GM21447 (cell line): ENCODE measurements at regions not wholly inside any gene's neighbourhood (a gene's known extent, or its start where the extent isn't known, plus 50 kb on each side); places are given as distances from the start of the nearest gene placed in this dataset.

Experiments
- ATAC-seq: cut with Tn5 transposase; IDR thresholded peaks from one replicate; pipeline ENCODE4 v1.9.1; 2021; ENCODE audit not compliant: unreplicated experiment

DNA sequence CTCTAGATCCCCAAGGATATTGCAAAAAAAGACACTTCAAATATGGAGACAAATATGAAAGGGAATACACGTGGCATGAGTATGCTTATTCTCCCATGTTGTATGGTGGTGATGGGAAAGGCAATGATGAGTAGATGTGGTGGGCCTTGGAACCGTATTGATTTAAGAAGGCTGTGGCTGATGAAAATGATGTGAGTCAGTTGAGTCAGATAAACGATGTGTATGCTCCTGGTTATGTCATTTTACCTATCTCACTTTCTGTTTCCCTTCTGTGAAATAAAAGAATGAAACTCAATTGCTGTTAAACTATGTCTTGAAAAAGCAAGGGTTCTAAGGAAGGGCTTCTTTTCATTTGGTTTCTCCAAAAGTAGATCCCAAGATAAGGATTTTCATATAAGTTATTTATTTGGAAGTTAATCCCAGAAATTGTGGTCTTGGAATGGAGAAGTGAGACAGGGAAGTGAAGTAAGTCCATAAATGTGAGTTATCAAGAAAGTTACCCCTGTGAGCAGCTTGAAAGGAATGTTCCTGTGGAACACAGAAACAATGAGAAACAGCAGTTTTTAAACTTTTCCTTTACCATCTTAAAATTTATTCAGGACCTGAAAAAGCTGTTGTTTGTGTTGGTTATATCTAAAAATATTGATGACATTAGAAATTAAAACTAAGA is 292.0 kb downstream of the DUSP10 start:
- no peak for ATAC-seq

DNA sequence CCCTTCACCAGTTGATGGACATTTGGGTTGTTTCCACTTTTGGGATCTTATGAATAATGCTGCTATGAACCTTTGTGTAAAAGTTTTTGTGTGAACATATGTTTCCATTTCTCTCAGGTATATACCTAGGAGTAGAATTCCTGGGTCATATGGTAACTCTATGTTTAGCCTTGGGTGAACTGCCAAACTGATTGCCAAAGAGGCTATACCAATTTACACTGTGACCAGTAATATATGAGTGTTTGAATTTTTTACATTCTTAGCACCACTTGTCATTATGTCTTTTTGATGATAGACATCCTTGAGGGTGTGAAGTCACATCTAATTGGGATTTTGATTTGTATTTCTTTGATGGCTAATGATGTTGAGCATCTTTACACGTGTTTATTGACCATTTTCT is 290.1 kb downstream of the DUSP10 start:
- ATAC-seq: no peak

DNA sequence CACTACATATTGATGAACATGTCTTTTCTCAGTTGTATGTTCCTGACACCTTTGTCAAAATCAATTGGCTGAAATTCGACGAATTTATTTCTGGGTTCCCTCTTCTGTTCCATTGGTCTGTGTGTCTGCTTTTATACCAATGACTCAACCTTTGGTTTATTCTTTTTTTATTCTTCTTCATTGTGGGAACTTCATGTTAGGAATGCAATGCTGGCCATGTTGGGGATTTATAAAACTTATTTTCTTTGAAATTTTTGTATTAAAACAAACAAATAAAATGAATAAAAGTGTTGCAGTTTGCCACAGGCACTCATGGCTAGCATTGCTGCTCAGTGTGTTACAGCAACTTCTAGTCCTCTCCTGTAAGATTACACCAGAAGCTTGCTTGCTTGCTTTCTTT is 287.8 kb downstream of the DUSP10 start:
- ATAC-seq: no peak

DNA sequence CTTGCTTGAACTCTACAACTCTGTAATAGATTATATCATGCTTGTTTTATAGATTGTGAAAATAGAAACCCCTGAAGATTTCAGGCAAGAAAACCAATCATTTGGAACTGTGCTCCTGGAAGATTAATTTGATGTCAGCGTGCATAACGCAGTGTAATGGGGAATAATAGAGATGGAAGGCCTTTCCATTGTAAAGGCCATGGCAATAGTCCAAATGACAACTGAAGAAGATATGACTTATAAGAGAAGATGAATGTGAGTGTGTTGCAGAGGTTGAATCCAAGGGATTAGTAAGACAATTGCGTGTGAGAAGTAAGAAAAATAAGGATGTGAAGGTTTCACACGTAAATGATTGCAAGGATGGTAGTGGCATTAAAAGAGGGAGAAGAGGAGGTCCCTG is 285.0 kb downstream of the DUSP10 start:
- ATAC-seq: no peak

GRCh38 chr1:221457685-221458446 is 284.0 kb downstream of the DUSP10 start:
- ATAC-seq: no peak

DNA sequence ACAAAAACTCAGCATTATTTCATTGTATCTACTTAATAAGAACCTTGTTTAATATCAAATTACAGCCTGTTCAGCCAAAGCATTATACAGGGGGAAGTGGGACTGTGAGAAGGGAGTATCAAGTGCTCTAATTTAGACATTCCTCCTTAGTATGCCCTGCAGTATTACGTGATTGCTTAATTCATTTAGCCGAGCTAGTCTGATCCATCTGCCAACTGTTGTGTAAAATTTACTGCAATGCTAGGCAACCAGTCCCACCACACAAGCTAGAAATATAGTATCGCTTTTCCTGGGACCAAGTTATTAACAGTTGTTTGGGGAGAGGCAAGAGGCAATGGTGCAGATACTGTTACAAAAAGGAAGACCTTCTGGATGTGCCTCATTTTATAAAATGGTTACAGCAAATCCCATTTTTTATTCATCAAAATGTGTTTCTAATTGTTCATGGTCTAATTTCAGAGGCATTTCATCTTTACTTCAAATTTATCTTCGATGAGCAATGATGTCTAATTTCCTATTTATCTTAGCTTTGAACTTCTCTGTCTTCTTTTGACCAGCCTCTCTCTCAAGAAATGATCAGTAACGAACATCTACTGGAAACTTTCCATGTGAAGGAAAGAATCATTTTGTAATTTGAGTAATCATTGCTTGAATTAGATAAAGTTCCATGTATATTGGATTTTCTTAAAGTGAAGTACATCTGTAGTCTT is 283.3 kb downstream of the DUSP10 start:
- no peak for ATAC-seq

GRCh38 chr1:221459558-221459957 is 282.3 kb downstream of the DUSP10 start:
- no peak for ATAC-seq

DNA sequence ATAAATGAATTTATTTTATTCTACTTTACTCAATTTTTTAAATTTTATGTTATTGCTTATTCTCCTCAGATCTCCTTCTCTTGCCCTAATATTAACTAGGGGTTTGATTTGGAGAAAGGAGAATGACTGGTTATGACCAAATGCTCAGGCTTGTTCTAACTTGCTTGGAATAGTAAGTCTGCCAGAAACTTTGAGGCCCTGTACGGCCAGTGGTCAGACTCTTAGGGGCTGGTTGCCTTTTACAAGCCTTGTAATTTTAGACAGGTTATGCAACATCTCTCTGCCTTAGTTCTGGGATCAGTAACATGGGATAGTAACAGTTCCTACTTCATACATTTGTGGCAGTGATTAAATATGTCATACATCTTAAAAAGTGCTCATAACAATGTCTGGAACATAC is 279.5 kb downstream of the DUSP10 start:
- no peak for ATAC-seq

GRCh38 chr1:221468546-221468945 is 273.3 kb downstream of the DUSP10 start:
- no peak for ATAC-seq

- ATAC-seq: no peak
Observed at GRCh38 chr1:221469476-221469875, 272.4 kb downstream of the DUSP10 start.

- no peak for ATAC-seq
Observed at GRCh38 chr1:221470000-221470698, 271.7 kb downstream of the DUSP10 start.

GRCh38 chr1:221473411-221473810 is 268.5 kb downstream of the DUSP10 start:
- no peak for ATAC-seq

DNA sequence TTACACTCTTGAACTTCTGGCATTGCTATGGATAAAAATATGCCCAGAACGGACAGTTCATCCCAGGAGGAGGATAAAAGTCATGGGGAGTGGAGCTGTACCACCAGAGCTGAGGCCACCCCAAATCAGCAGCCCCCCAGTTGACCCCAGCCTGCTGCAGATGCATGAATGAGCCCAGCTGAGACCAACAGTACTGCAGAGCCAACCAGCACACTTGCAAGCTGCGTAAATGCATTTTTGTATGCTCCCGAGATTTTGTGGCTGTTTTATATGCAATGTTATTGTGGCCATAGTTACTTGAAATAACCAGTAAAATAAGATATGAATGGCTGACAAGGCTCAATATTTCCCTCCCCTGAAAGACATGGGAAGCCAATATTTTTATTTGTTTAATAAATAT is 264.6 kb downstream of the DUSP10 start:
- no peak for ATAC-seq

DNA sequence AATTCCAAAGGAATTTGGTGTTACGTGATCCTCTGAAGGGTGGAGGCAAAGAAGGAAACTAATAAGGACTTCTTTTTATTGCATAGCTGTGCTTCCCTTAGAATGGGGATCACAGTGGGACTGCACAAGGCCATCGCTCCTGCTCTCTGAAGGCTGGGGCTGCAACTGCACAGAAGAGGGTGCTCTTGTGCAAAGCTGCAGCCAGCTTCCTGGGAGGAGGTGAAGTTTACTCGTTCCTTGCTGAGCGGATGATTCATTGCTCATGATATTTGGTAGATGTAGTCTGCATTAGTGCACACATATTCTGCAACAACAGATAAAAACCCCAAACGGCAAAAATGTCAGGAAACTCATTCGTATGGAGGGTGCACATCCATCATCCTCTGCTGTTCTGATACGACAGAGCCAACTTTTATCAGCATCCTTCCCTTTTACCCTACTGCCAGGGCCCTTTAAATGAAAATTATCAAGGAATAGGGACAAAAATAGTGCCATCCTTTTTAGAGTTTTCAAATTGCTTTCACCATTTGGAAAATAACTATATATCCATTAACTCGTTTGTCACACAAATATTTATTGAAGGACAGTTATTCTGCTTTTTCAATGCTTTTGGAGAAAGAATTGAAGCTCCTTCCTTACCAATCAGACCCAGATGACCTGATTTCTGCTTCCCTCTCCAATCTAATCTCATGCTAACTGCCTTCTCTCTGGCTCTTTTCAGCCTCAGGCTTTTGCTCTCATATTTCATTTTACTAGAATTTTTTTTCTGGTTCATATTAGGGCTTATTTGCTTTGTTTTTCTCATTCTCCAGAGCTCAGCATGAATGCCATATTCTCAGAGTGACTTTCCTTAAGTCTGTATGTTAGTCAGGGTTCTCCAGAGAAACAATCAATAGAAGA is 263.6 kb downstream of the DUSP10 start:
- ATAC-seq: peak; percentile 86

DNA sequence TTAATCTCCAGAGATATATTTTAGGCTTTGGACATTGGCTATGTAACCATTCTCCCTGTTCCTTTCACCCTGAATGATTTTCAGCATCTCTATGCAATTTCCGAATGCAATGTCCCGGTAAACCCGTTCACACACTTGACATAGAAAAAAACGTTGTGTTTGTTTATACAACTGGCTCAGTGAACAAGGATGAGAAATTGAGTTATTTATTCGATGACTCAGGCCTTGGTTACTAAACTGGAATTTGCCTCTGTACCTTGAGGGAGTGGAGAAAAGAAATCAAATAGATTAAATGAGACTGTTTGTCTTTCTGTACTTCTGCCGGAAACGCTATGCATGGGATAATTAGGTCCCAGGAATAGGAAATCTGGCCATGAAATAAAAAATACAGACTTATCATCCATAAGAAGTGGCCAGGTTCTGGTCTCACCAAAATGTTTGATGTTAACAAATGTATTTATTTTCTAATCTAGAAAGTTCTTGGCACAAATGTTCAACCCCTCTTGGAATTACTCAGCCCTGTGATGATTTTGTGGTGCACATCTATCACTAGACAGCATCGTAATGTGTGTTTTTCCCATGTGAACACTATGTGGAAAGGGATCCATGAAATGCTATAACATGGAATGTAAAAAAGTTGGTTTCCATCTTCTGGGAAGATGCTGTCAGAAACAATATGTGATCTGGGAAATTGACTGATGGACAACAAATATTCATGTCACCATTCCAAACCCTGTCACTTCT is 253.9 kb downstream of the DUSP10 start:
- no peak for ATAC-seq

- ATAC-seq: no peak
Observed at GRCh38 chr1:221488550-221488949, 253.3 kb downstream of the DUSP10 start.

DNA sequence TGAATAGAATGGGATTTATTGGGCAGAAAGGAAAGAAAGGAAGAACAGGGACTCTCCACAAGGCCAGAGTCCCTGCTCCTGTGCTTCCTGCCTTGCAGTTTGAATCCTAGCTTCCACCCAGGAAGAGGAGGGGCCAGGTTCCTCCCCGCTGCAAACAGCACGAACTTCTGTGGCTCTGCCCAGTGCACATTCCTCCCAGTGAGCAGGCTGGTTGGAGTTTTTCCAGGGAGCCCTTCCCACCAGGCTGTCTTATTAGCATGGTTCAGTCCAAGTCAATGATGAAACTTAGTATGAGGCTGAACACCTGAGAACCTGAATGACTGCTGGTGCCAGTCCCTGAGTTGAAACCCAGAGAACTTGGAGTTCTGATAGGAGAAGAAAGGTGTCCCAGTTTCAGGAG is 247.2 kb downstream of the DUSP10 start:
- no peak for ATAC-seq

DNA sequence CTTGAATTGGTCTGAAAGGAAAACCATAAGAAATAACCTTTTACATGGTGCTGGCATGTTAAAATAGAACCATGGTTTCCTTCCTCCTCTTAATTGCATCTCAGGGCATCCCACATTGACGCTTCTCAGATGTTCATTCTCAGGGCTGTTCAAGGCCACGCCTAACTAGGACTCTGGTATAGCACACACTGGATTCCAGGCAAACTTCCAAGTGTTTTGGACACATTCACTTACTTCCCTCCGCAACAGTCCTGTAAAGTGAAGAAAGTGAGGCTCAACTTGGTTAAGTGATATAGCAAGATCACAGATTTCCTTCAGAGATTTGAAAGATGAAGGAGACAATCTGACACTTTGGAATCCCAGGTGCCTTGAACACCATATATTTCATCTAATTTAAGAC is 244.8 kb downstream of the DUSP10 start:
- ATAC-seq: no peak

GRCh38 chr1:221503268-221503667 is 238.6 kb downstream of the DUSP10 start:
- no peak for ATAC-seq
